Activated CD4-positive, alpha-beta T cell treated with anti-CD3 and anti-CD28 coated beads, Interleukin-2, amount 10 ng/mL, durations not matched to agents 7 days and 5 days (primary cell): ENCODE measurements at regions not wholly inside any gene's neighbourhood (a gene's known extent, or its start where the extent isn't known, plus 50 kb on each side); places are given as distances from the start of the nearest gene placed in this dataset.

Source experiments
- CTCF ChIA-PET: fragments of 350-600 bp; sonication (Branson Sonifier 250); formaldehyde crosslinking; loops from one replicate; lab custom pipeline; 2021; ENCODE audit warnings: antibody characterized with exemption; lab: Charles Lee
- POLR2A ChIA-PET: fragments of 350-600 bp; sonication (Branson Sonifier 250); formaldehyde crosslinking; loops from one replicate; lab custom pipeline; 2021; ENCODE audit warnings: antibody characterized with exemption; lab: Charles Lee
- DNase-seq: peaks from one replicate; pipeline ENCODE4 v3.0.0-alpha.2; 2020
- H3K27ac Mint-ChIP-seq: one replicate; pipeline ENCODE4 v1.8.0; 2021; ENCODE audit warnings: mild to moderate bottlenecking, moderate library complexity, mixed read lengths
- H3K27me3 Mint-ChIP-seq: one replicate; pipeline ENCODE4 v1.8.0; 2021; ENCODE audit warnings: mixed read lengths
- H3K36me3 Mint-ChIP-seq: one replicate; pipeline ENCODE4 v1.8.0; 2021; ENCODE audit warnings: low read depth, mixed read lengths
- H3K4me1 Mint-ChIP-seq: one replicate; pipeline ENCODE4 v1.8.0; 2021; ENCODE audit warnings: mixed read lengths
- H3K4me3 Mint-ChIP-seq: one replicate; pipeline ENCODE4 v1.8.0; 2021; ENCODE audit warnings: mild to moderate bottlenecking, moderate library complexity, mixed read lengths
- H3K9me3 Mint-ChIP-seq: one replicate; pipeline ENCODE4 v1.8.0; 2021; ENCODE audit warnings: mixed read lengths

- Mint-ChIP-seq H3K36me3 (no peaks in the 10 kb centered on the region), H3K4me1 (no peaks in the 10 kb centered on the region), H3K27me3 (peaks cover 18% of the 10 kb centered on the region), H3K27ac (no peak overlapping the region), H3K9me3 (no peaks in the 10 kb centered on the region), H3K4me3 (no peak overlapping the region)
- no peak for DNase-seq
- POLR2A ChIA-PET = no interaction called here
- CTCF ChIA-PET = interaction anchor here (0.5 kb wide), 1 partner anchor 194 kb away, joined by 9 read pairs; no protein-coding TSS in a partner anchor
Measured at GRCh38 chr1:87950369-87950768, 621.7 kb downstream of the LMO4 start.

- H3K36me3 Mint-ChIP-seq = no peaks in the 10 kb centered on the region
- DNase-seq = no peak
- no peak overlapping the region for H3K27ac Mint-ChIP-seq
- H3K27me3 Mint-ChIP-seq = peaks cover 18% of the 10 kb centered on the region
- CTCF ChIA-PET = no interaction called here
- no peaks in the 10 kb centered on the region for H3K9me3 Mint-ChIP-seq
- POLR2A ChIA-PET = no interaction called here
- H3K4me1 Mint-ChIP-seq = no peaks in the 10 kb centered on the region
- H3K4me3 Mint-ChIP-seq = no peak overlapping the region
Measured at GRCh38 chr1:87951409-87951808, 622.7 kb downstream of the LMO4 start.

- no peak overlapping the region for H3K27ac Mint-ChIP-seq
- no peaks in the 10 kb centered on the region for H3K9me3 Mint-ChIP-seq
- POLR2A ChIA-PET = no interaction called here
- H3K4me3 Mint-ChIP-seq = no peak overlapping the region
- peaks cover 18% of the 10 kb centered on the region for H3K27me3 Mint-ChIP-seq
- H3K36me3 Mint-ChIP-seq = no peaks in the 10 kb centered on the region
- no peaks in the 10 kb centered on the region for H3K4me1 Mint-ChIP-seq
- CTCF ChIA-PET = no interaction called here
- no peak for DNase-seq
Measured at GRCh38 chr1:87951852-87952251, 623.2 kb downstream of the LMO4 start.

- peaks cover 17% of the 10 kb centered on the region for H3K27me3 Mint-ChIP-seq
- H3K9me3 Mint-ChIP-seq = no peaks in the 10 kb centered on the region
- POLR2A ChIA-PET = no interaction called here
- no peak overlapping the region for H3K27ac Mint-ChIP-seq
- H3K4me3 Mint-ChIP-seq = no peak overlapping the region
- CTCF ChIA-PET = interaction anchor here (1.2 to 1.4 kb wide), 2 partner anchors 628 to 811 kb away, joined by 3 read pairs; no protein-coding TSS in a partner anchor
- no peak for DNase-seq
- no peaks in the 10 kb centered on the region for H3K4me1 Mint-ChIP-seq
- H3K36me3 Mint-ChIP-seq = no peaks in the 10 kb centered on the region
Measured at GRCh38 chr1:87953121-87953520, 624.4 kb downstream of the LMO4 start.

GRCh38 chr1:87953732-87954344, 625.2 kb downstream of the LMO4 start:
- Mint-ChIP-seq H3K27me3 (peaks cover 15% of the 10 kb centered on the region), H3K36me3 (no peaks in the 10 kb centered on the region), H3K4me3 (no peak overlapping the region), H3K27ac (no peak overlapping the region), H3K9me3 (no peaks in the 10 kb centered on the region), H3K4me1 (no peaks in the 10 kb centered on the region)
- CTCF ChIA-PET = interaction anchor here (1.2 to 1.4 kb wide), 2 partner anchors 629 to 812 kb away, joined by 3 read pairs; no protein-coding TSS in a partner anchor
- POLR2A ChIA-PET = no interaction called here
- DNase-seq = peak; percentile 57

- H3K9me3 Mint-ChIP-seq = no peaks in the 10 kb centered on the region
- CTCF ChIA-PET = no interaction called here
- no peaks in the 10 kb centered on the region for H3K36me3 Mint-ChIP-seq
- no peak overlapping the region for H3K4me3 Mint-ChIP-seq
- DNase-seq = no peak
- H3K27me3 Mint-ChIP-seq = peaks cover 10% of the 10 kb centered on the region
- POLR2A ChIA-PET = no interaction called here
- H3K4me1 Mint-ChIP-seq = no peaks in the 10 kb centered on the region
- no peak overlapping the region for H3K27ac Mint-ChIP-seq
Measured at GRCh38 chr1:87955038-87955437, 626.4 kb downstream of the LMO4 start.

- H3K27me3 Mint-ChIP-seq = peaks cover 5% of the 10 kb centered on the region
Measured at GRCh38 chr1:87956072-87956471, 627.4 kb downstream of the LMO4 start.

GRCh38 chr1:87956750-87957149, 628.1 kb downstream of the LMO4 start:
- POLR2A ChIA-PET = no interaction called here

More at GRCh38 chr1:87956072-87956471, 627.4 kb downstream of the LMO4 start:
- no peak overlapping the region for H3K4me3 Mint-ChIP-seq
- POLR2A ChIA-PET = no interaction called here
- no peaks in the 10 kb centered on the region for H3K36me3 Mint-ChIP-seq
- CTCF ChIA-PET = no interaction called here
- no peak overlapping the region for H3K27ac Mint-ChIP-seq
- H3K9me3 Mint-ChIP-seq = no peaks in the 10 kb centered on the region
- no peak for DNase-seq
- no peaks in the 10 kb centered on the region for H3K4me1 Mint-ChIP-seq

GRCh38 chr1:87957331-87957730, 628.7 kb downstream of the LMO4 start:
- no peaks in the 10 kb centered on the region for H3K9me3 Mint-ChIP-seq
- CTCF ChIA-PET = no interaction called here

More at GRCh38 chr1:87956750-87957149, 628.1 kb downstream of the LMO4 start:
- H3K27ac Mint-ChIP-seq = no peak overlapping the region
- H3K36me3 Mint-ChIP-seq = no peaks in the 10 kb centered on the region
- H3K9me3 Mint-ChIP-seq = no peaks in the 10 kb centered on the region
- CTCF ChIA-PET = no interaction called here
- H3K4me3 Mint-ChIP-seq = no peak overlapping the region
- H3K27me3 Mint-ChIP-seq = peaks cover 5% of the 10 kb centered on the region
- no peak for DNase-seq
- no peaks in the 10 kb centered on the region for H3K4me1 Mint-ChIP-seq

GRCh38 chr1:87958201-87958600, 629.5 kb downstream of the LMO4 start:
- no peak overlapping the region for H3K27ac Mint-ChIP-seq
- H3K9me3 Mint-ChIP-seq = no peaks in the 10 kb centered on the region
- H3K4me3 Mint-ChIP-seq = no peak overlapping the region
- DNase-seq = no peak
- ChIA-PET POLR2A (no interaction called here), CTCF (no interaction called here)
- H3K27me3 Mint-ChIP-seq = peaks cover under 1% of the 10 kb centered on the region
- no peaks in the 10 kb centered on the region for H3K4me1 Mint-ChIP-seq
- H3K36me3 Mint-ChIP-seq = no peaks in the 10 kb centered on the region

More at GRCh38 chr1:87957331-87957730, 628.7 kb downstream of the LMO4 start:
- Mint-ChIP-seq H3K27me3 (peaks cover 2% of the 10 kb centered on the region), H3K4me3 (no peak overlapping the region), H3K27ac (no peak overlapping the region), H3K4me1 (no peaks in the 10 kb centered on the region), H3K36me3 (no peaks in the 10 kb centered on the region)
- POLR2A ChIA-PET = no interaction called here
- no peak for DNase-seq

GRCh38 chr1:87958716-87959115, 630.0 kb downstream of the LMO4 start:
- no peaks in the 10 kb centered on the region for H3K4me1 Mint-ChIP-seq
- no peak overlapping the region for H3K4me3 Mint-ChIP-seq
- ChIA-PET POLR2A (no interaction called here), CTCF (no interaction called here)
- H3K36me3 Mint-ChIP-seq = no peaks in the 10 kb centered on the region
- H3K9me3 Mint-ChIP-seq = no peaks in the 10 kb centered on the region
- no peak for DNase-seq
- H3K27ac Mint-ChIP-seq = no peak overlapping the region
- peaks cover 4% of the 10 kb centered on the region for H3K27me3 Mint-ChIP-seq

- ChIA-PET CTCF (no interaction called here), POLR2A (no interaction called here)
- Mint-ChIP-seq H3K36me3 (no peaks in the 10 kb centered on the region), H3K27ac (no peak overlapping the region), H3K9me3 (no peaks in the 10 kb centered on the region), H3K4me3 (no peak overlapping the region), H3K4me1 (no peaks in the 10 kb centered on the region), H3K27me3 (peaks cover 4% of the 10 kb centered on the region)
- DNase-seq = no peak
Measured at GRCh38 chr1:87959236-87959635, 630.6 kb downstream of the LMO4 start.

- no peak for DNase-seq
- no peak overlapping the region for H3K4me3 Mint-ChIP-seq
- H3K27ac Mint-ChIP-seq = no peak overlapping the region
- ChIA-PET CTCF (no interaction called here), POLR2A (no interaction called here)
- H3K4me1 Mint-ChIP-seq = no peaks in the 10 kb centered on the region
- no peaks in the 10 kb centered on the region for H3K36me3 Mint-ChIP-seq
- H3K27me3 Mint-ChIP-seq = peaks cover 4% of the 10 kb centered on the region
- no peaks in the 10 kb centered on the region for H3K9me3 Mint-ChIP-seq
Measured at GRCh38 chr1:87961992-87962391, 633.3 kb downstream of the LMO4 start.

GRCh38 chr1:87963556-87963955, 634.9 kb downstream of the LMO4 start:
- POLR2A ChIA-PET = no interaction called here
- no peak for DNase-seq
- CTCF ChIA-PET = no interaction called here
- Mint-ChIP-seq H3K4me1 (no peaks in the 10 kb centered on the region), H3K27me3 (peaks cover 4% of the 10 kb centered on the region), H3K27ac (no peak overlapping the region), H3K36me3 (no peaks in the 10 kb centered on the region), H3K9me3 (no peaks in the 10 kb centered on the region), H3K4me3 (no peak overlapping the region)
